H1 (cell line): ENCODE measurements at regions not wholly inside any gene's neighbourhood (a gene's known extent, or its start where the extent isn't known, plus 50 kb on each side); places are given as distances from the start of the nearest gene placed in this dataset.

ENCODE experiments used
- BCL11A ChIP-seq, 2 experiments: IDR thresholded peaks; one replicate each; pipeline ENCODE4 v1.6.1; 2011; ENCODE audit warnings: low read depth in 2 of 2, low read length in 2 of 2, mild to moderate bottlenecking in 2 of 2
- HDAC6 ChIP-seq: IDR thresholded peaks from one replicate; pipeline ENCODE4 v1.7.1; 2012; ENCODE audit warnings: low read depth, mild to moderate bottlenecking, inconsistent platforms, low read length, moderate library complexity
- PHF8 ChIP-seq: fragments of 200-600 bp; sonication (generic); conservative IDR thresholded peaks from 2 replicates; pipeline ENCODE4 v1.7.1; 2012; ENCODE audit warnings: low read depth, mild to moderate bottlenecking, inconsistent platforms, low read length, moderate library complexity
- POLR2A ChIP-seq, 2 experiments: IDR thresholded peaks; 1 replicate in 1 of 2; 2 replicates in 1 of 2; pipeline ENCODE4 v1.6.1; 2011; ENCODE audit warnings: low read depth in 2 of 2, low read length in 2 of 2, mild to moderate bottlenecking in 2 of 2; ENCODE audit errors: control extremely low read depth in 1 of 2
- RFX5 ChIP-seq: IDR thresholded peaks from 2 replicates; pipeline ENCODE4 v1.6.1; 2011; ENCODE audit warnings: low read depth, low read length, improper control_type of control experiment, borderline replicate concordance

GRCh38 chr3:153252963-153253362 is 90.9 kb downstream of the RAP2B start (continued):
- TF ChIP-seq RFX5 (no peak), HDAC6 (no peak), POLR2A (IDR thresholded peaks at IDR 0.05; ENCODE audit: control extremely low read depth in 1 of 2, low read depth in 2 of 2, low read length in 2 of 2) (no peak), BCL11A (IDR thresholded peaks at IDR 0.05; ENCODE audit: low read depth in 2 of 2, low read length in 2 of 2) (no peak), PHF8 (no peak)
